T-helper 17 cell (primary cell): ENCODE measurements at regions not wholly inside any gene's neighbourhood (a gene's known extent, or its start where the extent isn't known, plus 50 kb on each side); places are given as distances from the start of the nearest gene placed in this dataset.
A peak's percentile ranks its signal among the peaks of the same experiment; 100 is the strongest.

Source experiments
- ATAC-seq: fragments of 150-1000 bp; cut with Tn5 transposase; 2 replicates; pipeline ENCODE4 v1.10.0; 2021; ENCODE audit warnings: mild to moderate bottlenecking, moderate library complexity
- DNase-seq, 3 donors: peaks; one replicate each; pipeline versions ENCODE4 v3.0.0 to v3.0.0-alpha.2; 2020 to 2021
- H3K9me3 ChIP-seq: one replicate; pipeline ENCODE4 v1.7.0; 2013; ENCODE audit warnings: low read length, mild to moderate bottlenecking; ENCODE audit not compliant: control insufficient read depth, poor library complexity, severe bottlenecking
- H3K27ac Mint-ChIP-seq: one replicate; pipeline ENCODE4 v1.8.0; 2022; ENCODE audit warnings: mild to moderate bottlenecking, moderate library complexity, mixed read lengths
- H3K27me3 Mint-ChIP-seq: one replicate; pipeline ENCODE4 v1.8.0; 2022; ENCODE audit warnings: mixed read lengths
- H3K36me3 Mint-ChIP-seq: one replicate; pipeline ENCODE4 v1.8.0; 2022; ENCODE audit warnings: low read depth, mixed read lengths
- H3K4me1 Mint-ChIP-seq: one replicate; pipeline ENCODE4 v1.8.0; 2022; ENCODE audit warnings: mild to moderate bottlenecking, mixed read lengths
- H3K4me3 Mint-ChIP-seq: one replicate; pipeline ENCODE4 v1.8.0; 2022; ENCODE audit warnings: mild to moderate bottlenecking, moderate library complexity, mixed read lengths

GRCh38 chr2:7394195-7394594 lies 477.0 kb downstream of the RNF144A start:
- Mint-ChIP-seq H3K27ac (no peak overlapping the region), H3K27me3 (peaks cover 40% of the 10 kb centered on the region), H3K4me3 (no peak overlapping the region), H3K4me1 (no peaks in the 10 kb centered on the region), H3K36me3 (no peaks in the 10 kb centered on the region)
- DNase-seq (no peak), ATAC-seq (no peak)
- H3K9me3 ChIP-seq: no peaks in the 10 kb centered on the region

GRCh38 chr2:7400628-7401027 lies 483.4 kb downstream of the RNF144A start:
- Mint-ChIP-seq H3K27ac (no peak overlapping the region), H3K27me3 (peaks cover 42% of the 10 kb centered on the region), H3K4me1 (peaks cover 14% of the 10 kb centered on the region), H3K36me3 (no peaks in the 10 kb centered on the region), H3K4me3 (no peak overlapping the region)
- no peaks in the 10 kb centered on the region for H3K9me3 ChIP-seq
- no peak for DNase-seq
- no peak for ATAC-seq

- peaks cover 41% of the 10 kb centered on the region for H3K27me3 Mint-ChIP-seq
- no peak for DNase-seq
These were observed 486.0 kb downstream of the RNF144A start for GRCh38 chr2:7403092-7403775.

DNA sequence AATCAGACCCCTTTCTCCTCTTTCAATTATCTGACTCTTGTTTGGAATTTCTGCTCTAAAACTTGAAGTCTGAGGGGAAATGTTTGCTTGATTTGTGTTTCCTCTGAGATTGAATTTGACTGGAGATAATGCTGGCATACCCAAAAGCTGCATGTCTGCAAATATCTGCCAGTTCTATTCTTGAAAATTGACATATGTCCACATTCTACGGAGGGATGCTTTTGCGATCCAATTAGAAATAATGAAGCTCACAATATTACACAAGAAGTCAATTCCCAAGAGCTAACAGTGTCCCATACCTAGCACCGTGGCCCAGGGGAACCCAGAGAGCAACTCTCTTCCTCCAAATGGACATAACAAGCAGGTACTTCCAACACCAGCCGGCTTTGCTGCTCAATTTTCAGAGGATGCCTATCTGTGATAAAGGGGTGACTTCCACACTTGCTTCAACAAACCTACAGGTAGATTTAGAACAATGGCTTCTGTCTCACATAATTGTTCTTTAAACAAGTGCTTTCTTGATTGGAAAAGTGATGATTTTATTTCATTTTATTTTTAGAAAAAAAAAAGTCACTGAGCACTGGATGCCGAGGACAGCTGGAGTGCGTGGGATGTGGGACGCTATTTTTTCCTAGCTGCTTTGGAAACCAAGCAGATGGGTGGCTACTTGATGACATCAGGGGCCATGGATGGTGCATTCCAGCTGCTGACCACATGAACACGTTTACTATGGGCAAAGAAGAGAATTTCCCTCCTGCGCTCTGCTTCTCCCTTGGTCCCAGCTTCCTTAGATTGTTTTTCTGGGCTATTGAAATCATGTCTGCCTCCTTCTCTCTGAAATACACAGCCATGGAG lies 488.9 kb downstream of the RNF144A start:
- H3K9me3 ChIP-seq: no peaks in the 10 kb centered on the region
- DNase-seq (no peak), ATAC-seq (no peak)
- no peaks in the 10 kb centered on the region for H3K36me3 Mint-ChIP-seq
- no peak overlapping the region for H3K27ac Mint-ChIP-seq
- peaks cover 14% of the 10 kb centered on the region for H3K4me1 Mint-ChIP-seq
- H3K27me3 Mint-ChIP-seq: peaks cover 47% of the 10 kb centered on the region
- H3K4me3 Mint-ChIP-seq: no peak overlapping the region

More at GRCh38 chr2:7403092-7403775, 486.0 kb downstream of the RNF144A start:
- H3K9me3 ChIP-seq: no peaks in the 10 kb centered on the region
- peaks cover 14% of the 10 kb centered on the region for H3K4me1 Mint-ChIP-seq
- ATAC-seq: peak; percentile 57
- H3K27ac Mint-ChIP-seq: peak overlapping the region; percentile 16
- H3K36me3 Mint-ChIP-seq: no peaks in the 10 kb centered on the region
- H3K4me3 Mint-ChIP-seq: no peak overlapping the region

GRCh38 chr2:7407001-7407400 lies 489.8 kb downstream of the RNF144A start:
- Mint-ChIP-seq H3K36me3 (no peaks in the 10 kb centered on the region), H3K4me1 (peaks cover 16% of the 10 kb centered on the region), H3K27me3 (peaks cover 45% of the 10 kb centered on the region), H3K4me3 (no peak overlapping the region), H3K27ac (no peak overlapping the region)
- DNase-seq (no peak), ATAC-seq (no peak)
- no peaks in the 10 kb centered on the region for H3K9me3 ChIP-seq

DNA sequence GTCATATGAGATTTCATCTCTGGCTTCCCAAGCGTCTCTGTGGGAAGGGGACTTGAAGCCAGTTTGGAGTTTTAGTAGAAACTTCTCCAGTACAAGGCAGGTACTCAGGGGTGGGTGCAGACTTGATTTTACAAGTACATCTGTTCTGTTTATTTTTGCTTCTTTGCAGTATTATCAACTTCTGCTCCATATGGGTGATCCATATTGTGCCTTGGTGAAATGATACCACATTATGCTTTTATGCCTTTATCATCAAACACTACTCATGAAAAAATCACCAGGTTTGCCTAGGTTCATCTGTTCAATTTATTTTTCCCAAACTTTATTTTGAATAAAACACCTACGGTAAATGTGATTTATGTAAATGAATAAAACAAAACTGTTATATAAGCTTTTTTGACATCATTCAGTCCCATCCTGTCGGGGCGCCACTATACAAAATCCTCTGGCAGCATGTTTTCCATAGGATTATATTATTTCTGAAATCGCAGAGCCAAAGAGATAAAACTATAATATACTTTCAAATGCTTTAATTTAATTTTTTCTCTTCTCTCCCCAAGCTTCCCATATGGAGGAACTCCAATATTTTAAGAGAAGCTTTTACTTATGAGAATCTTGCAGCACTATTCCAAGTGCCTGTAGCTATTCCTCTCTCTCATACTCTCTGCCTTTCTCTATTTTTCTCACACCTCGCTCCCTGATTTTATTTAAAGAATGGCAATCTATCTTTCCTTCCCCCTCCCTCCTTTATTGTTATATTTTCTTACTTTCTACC lies 490.9 kb downstream of the RNF144A start:
- Mint-ChIP-seq H3K36me3 (no peaks in the 10 kb centered on the region), H3K27me3 (peaks cover 35% of the 10 kb centered on the region), H3K4me3 (no peak overlapping the region), H3K27ac (no peak overlapping the region), H3K4me1 (peaks cover 8% of the 10 kb centered on the region)
- no peaks in the 10 kb centered on the region for H3K9me3 ChIP-seq
- no peak for DNase-seq
- no peak for ATAC-seq

DNA sequence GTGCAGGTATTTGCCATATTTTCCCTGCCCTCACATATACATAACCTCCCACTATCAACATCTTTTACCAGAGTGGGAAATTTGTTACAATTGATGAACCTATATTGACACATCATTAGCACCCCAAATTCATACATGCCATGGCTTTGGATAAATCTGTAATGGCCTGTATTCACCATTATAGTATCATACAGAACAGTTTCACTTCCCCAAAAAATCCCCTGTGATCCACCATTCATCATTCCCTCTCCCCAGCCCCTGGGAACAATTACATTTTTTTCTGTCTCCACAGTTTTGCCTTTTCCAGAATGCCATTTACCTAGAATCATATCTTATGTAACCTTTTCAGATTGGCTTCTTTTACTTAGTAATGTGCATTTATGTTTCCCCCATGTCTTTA lies 494.5 kb downstream of the RNF144A start:
- no peaks in the 10 kb centered on the region for H3K9me3 ChIP-seq
- peaks cover 11% of the 10 kb centered on the region for H3K27me3 Mint-ChIP-seq
- peaks cover 2% of the 10 kb centered on the region for H3K36me3 Mint-ChIP-seq
- peaks cover 3% of the 10 kb centered on the region for H3K4me1 Mint-ChIP-seq
- DNase-seq (no peak), ATAC-seq (no peak)
- no peak overlapping the region for H3K27ac Mint-ChIP-seq
- H3K4me3 Mint-ChIP-seq: no peak overlapping the region

DNA sequence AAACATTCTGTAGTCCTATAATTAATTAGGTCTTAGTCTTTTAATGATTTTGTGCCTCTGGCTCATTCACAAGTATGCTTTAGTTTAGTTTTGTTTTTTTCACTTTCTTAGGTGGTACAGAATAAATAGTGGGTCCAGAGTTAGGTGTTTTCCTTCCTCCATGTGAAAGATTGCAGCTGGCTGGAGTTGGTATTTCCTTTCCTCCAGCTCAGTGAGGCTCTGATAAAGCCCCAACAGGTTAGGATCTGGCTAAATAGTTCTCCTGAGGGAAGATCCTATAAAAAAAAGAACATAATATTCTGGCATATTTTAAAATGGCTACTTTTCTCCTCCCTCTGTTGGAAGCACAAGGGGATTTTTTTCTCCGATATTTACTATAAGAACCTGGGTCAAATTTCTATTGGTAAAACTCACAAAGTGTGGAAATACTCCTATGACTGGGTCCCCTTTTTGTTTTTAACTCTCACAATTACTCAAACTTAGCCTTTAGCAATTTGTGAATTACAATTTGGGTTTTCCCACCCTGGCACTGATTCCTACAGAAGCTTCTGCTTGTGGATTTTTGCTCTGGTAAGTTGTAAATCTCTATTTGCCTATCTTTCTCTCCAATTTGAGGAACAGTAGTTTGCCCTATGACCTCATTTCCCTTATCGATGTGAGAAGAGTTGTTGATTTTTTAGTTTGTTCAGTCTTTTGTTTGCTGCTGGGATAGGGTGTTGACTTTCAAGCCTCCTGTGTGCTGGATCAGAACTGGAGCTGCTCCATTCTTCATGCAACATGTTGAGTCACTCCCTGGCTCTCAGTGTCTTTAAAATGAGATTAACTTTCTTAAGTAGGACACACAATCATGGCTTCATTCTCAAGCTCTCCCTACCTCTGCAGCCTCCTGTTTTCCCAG lies 500.9 kb downstream of the RNF144A start:
- H3K36me3 Mint-ChIP-seq: peaks cover 7% of the 10 kb centered on the region
- H3K4me1 Mint-ChIP-seq: no peaks in the 10 kb centered on the region
- peaks cover 39% of the 10 kb centered on the region for H3K27me3 Mint-ChIP-seq
- no peak for DNase-seq
- H3K4me3 Mint-ChIP-seq: no peak overlapping the region
- no peaks in the 10 kb centered on the region for H3K9me3 ChIP-seq
- no peak overlapping the region for H3K27ac Mint-ChIP-seq
- ATAC-seq: no peak

DNA sequence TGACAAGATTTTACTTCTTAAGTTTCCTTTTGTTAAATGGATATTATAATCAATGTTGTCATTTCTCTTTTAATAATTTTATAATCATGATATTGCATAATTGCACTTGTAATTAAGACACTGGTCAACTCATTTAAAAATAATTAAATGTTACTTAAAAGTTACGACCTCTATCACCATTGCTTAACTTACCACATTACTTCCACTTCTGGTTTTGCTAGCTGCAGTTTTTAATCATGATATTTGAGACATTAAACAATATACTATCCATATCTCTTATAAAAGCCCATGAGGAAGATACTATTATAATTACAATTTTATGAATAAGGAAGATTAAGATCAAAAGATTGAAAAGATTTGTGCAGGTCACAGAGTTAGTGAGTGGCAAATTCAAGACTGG lies 502.0 kb downstream of the RNF144A start:
- Mint-ChIP-seq H3K4me3 (no peak overlapping the region), H3K27ac (no peak overlapping the region), H3K36me3 (peaks cover 7% of the 10 kb centered on the region), H3K4me1 (no peaks in the 10 kb centered on the region), H3K27me3 (peaks cover 41% of the 10 kb centered on the region)
- DNase-seq (no peak), ATAC-seq (no peak)
- H3K9me3 ChIP-seq: no peaks in the 10 kb centered on the region

GRCh38 chr2:7419814-7420311 lies 502.7 kb downstream of the RNF144A start:
- Mint-ChIP-seq H3K4me1 (no peaks in the 10 kb centered on the region), H3K4me3 (no peak overlapping the region), H3K27ac (no peak overlapping the region), H3K27me3 (peaks cover 42% of the 10 kb centered on the region), H3K36me3 (peaks cover 7% of the 10 kb centered on the region)
- no peaks in the 10 kb centered on the region for H3K9me3 ChIP-seq
- DNase-seq (no peak), ATAC-seq (no peak)

- peaks cover 45% of the 10 kb centered on the region for H3K27me3 Mint-ChIP-seq
- H3K4me3 Mint-ChIP-seq: no peak overlapping the region
- no peak for ATAC-seq
- no peaks in the 10 kb centered on the region for H3K4me1 Mint-ChIP-seq
- H3K9me3 ChIP-seq: no peaks in the 10 kb centered on the region
- DNase-seq: no peak
- H3K27ac Mint-ChIP-seq: no peak overlapping the region
- H3K36me3 Mint-ChIP-seq: peaks cover 7% of the 10 kb centered on the region
These were observed 503.3 kb downstream of the RNF144A start for GRCh38 chr2:7420530-7420929.

- ATAC-seq (no peak), DNase-seq (no peak)
- H3K4me3 Mint-ChIP-seq: no peak overlapping the region
- no peak overlapping the region for H3K27ac Mint-ChIP-seq
- H3K4me1 Mint-ChIP-seq: peaks cover 17% of the 10 kb centered on the region
- H3K36me3 Mint-ChIP-seq: peaks cover 2% of the 10 kb centered on the region
- H3K9me3 ChIP-seq: no peaks in the 10 kb centered on the region
- peaks cover 45% of the 10 kb centered on the region for H3K27me3 Mint-ChIP-seq
These were observed 507.3 kb downstream of the RNF144A start for GRCh38 chr2:7424481-7424880.
